Suppressor macrophage (primary cell): ENCODE measurements at regions not wholly inside any gene's neighbourhood (a gene's known extent, or its start where the extent isn't known, plus 50 kb on each side); places are given as distances from the start of the nearest gene placed in this dataset.
"Not testable (repeated sequence)": the region's sequence is repeated elsewhere in the genome, so short reads cannot be mapped to it uniquely, and the experiment has no call there.

Source experiments
- DNase-seq, 4 experiments: peaks; one replicate each; pipeline ENCODE4 v3.0.0-alpha.2; 2020 to 2022

DNA sequence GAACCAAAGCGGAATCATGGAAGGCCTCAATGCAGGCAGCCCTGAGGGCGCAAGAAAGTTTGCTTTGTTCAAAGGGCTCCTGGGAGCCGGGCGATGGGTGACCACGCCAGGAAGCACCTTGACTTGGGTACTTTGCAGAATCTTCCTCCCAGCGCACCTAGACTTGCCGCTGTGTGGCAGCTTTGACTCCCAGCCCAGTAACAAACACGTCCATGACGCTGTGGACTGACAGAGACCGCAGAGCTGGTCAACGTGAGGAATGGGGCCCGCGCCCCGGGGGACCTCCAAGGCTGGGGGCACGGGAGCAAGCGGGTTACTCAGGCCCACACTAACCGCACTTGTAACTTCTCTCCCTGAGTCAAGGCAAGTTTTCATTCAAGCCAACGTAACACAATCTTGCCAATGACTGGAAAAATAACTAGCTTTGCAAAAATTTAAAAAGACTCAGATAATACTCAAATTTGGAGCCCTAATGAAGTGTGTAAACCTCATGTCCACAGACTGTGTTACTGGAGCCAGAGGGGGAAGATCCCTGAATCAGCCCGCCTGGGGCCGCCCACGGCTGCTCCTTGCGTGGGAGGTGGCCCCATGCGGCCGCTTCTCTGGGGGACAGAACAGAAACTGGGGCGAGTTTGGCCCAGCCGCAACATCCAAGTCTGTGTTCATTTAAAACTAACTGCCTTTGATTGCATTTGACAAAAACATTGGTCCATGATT lies 130.8 kb downstream of the DNAJB6 start:
- no peak for DNase-seq

DNA sequence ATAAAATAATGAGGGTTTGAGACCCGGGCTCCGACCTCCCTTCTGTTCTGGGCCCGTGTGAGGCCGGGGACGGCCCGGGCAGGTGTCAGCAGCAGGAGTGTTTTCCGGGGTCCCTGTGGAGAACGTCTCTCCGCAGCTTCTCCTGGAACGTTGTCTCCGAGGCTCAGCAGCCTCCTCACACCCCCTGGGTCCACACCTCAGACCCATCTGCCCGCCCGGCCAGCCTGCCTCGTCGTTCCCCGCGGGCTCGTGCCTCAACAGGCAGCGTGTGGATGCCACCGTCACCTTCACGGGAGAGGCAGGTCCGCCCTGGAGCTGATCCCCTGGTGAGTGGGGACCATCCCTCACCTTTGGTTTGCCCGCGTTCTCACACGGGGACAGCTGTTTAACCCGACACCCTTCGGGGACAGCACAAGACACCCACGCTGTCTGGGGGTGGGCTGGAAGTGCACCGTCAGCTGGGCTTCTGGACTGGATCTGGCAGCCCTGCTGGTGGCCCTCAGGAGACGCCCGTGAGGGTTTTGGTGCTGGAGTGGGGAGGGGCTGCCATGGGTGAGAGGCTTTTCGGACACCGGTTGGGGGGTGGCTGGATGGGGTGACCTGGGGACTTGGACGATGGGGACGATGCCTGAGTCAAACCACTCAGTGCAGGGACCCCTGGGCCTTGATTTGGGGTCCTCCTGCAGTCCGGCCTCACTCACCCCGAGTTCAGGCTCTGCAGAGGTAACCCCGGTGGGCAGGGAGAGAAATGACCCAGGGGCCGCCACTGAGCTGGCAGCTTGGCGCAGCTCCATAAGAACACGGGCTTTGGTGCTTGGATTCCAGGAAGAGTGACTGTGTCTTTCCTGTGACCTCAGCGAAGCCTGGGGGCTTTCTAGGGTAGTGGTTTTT lies 131.7 kb downstream of the DNAJB6 start:
- no peak for DNase-seq

DNA sequence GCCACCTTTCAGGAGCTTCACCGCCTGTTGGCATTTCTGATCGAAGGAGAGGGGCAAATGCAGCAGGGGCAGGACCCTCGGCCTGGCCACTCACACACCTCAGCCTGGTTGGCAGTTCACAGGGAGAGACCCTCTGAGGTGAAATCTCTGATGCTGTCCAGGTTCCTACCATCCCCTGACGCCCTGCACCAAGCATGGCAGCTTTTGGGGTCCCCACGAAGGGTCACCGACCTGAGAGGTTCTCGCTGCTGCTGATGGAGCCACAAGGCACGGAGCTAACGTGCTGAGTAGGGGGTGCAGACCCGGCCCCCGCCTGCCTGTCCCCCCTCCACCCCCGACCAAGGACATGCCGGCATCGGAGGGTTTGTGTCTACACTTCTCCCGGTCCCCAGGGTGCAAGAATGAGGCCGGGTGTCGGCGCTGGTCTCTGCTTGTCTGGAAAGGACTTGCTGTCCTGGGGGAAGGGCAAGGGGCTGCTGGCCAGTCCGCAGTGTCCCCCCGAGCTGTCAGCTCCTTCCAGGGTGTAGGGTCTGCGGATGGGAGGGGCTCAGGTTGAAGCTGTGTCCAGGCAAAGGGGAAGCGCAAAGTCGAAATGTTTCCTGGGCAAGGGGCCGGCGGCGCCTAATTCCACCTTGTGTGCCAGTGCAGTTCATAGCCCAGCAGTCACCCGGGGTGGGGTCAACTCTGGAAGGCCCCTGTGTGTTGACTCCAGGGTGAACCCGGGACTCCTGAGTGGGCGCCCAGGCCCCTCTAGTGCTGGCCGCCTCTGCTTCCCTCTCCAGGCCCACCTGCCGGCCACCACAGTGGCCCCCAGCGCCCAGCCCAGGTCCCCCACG lies 132.6 kb downstream of the DNAJB6 start:
- DNase-seq = no peak

DNA sequence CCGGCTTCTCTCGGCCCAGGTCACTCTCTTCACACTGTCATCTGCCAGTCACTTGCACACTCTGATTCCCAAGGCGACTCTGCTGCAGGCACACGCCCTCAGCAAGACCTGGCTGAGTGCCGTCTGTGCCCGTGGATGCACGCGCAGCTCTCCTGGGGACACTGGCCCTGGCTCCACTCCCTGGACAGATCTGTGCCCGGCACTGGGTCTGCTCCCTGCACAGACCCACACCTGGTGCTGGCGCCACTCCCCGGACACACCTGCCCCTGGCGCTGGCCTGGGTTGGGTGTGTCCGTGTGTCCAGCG lies 133.2 kb downstream of the DNAJB6 start:
- DNase-seq = no peak

DNA sequence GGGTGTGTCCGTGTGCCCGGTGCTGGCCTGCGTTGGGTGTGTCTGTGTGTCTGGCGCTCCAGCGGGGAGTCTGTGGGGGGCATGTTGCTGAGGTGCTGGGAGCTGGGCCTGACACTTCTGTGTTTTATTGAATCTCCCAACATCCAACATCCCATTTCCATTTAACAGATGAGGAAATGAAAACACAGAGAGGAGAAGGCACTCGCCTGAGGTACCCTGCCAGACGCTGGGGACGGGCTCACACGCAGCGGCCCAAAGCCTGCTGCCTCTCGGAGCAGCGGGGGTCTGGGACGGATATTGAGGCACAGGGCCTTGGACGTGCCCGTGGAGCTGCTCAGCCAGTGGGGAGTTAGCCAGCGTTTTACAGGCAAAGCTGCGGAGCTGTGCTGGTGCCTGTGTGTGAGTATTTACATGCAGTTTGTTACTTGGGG lies 133.9 kb downstream of the DNAJB6 start:
- no peak for DNase-seq

DNA sequence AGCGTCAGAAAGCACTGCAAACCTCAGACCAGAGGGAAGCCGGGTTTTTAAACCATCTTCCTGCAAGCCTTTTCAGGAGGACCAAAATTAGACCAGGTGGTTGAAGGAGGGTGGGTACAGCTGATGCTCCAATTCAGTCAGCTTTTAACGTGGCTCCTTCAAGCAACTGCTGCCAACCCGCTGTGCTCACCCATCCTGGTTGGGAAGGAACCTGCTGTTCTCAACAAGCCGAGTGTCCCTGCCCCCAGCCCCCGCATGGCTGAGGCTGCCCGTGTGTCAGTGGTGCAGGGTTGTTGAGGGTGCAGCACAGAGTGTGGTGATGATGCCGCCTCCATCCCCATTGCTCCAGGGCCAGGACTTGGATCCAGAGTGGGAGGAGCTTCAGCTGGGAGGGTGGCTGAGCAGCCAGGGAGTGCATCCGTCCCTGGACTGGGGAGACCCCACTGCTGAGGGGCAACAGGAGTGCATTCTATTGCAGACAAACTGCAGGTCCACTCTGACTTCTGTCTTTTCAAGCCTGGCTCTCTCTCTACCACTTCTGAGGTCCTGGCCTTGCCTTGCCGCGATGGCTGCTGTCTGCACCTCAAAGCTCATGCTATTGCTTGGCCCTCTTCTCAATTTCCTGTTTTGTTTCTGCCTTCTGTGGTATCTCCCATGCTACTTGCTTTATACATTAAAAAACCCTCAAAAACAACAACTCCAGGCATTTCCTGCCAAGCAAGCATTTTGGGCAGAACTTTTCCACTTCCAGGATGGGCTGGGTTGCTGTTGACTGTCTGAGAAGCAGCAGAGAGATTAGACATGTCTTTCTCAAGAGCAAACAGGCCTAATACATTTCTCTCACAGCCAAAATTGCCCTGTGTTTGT lies 134.7 kb downstream of the DNAJB6 start:
- DNase-seq = no peak

DNA sequence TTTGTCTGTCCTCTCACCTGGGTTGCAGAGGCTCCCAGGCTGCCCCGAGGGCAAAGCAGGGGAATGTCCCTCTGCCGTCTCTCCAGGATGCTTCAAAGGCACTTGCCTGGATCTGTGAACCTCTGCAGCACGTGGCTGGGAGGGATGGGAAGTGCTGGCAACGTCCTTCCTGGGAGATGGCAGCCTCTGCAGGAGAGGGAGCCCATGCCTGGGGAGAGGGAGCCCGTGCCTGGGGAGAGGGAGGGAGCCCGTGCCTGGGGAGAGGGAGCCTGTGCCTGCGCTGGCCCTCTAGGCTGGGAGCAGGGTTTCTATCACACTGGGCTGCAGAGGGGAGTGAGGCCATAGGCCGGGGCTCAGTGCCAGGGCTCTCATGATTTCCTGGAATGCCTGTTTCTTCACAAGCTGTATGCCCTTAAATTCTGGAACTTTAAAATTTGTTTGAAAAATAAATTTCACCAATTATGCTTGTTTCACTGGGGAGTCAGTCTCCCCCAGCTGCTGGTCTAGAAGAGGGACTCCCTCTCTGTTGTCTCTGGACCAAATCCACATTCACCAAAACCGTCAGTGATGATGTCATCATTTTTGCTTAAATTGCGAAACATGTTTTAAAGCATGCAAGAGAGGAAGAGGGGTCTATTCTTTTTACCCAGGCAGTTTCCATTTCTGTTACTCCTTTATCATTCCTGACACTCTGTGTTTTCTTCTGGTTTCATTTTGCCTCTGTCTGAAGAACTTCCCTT lies 135.7 kb downstream of the DNAJB6 start:
- DNase-seq = no peak

DNA sequence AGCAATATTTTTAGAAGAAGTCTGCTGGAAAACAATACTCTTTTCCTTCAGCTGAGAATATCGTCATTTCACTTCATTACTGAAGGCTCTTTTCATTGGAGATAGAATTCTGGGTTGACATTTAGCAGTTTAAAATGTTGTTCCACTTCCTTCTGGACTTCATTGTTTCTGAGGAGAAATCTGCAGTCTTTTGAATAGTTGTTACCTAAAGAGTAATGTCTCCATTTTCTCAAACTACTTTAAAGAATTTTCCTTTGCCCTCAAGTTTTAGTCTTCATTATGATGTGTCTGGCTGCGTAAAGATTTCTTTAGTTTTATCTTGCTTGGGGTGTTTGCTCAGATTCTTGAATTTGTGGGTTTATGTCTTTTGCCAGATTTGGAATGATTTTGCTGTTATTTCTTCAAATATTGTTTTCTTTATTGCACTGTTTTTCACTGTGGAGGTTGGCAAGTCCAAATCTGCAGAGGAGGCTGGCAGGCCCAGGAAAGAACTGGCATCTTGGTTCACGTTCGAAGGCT lies 136.3 kb downstream of the DNAJB6 start:
- DNase-seq = no peak

DNA sequence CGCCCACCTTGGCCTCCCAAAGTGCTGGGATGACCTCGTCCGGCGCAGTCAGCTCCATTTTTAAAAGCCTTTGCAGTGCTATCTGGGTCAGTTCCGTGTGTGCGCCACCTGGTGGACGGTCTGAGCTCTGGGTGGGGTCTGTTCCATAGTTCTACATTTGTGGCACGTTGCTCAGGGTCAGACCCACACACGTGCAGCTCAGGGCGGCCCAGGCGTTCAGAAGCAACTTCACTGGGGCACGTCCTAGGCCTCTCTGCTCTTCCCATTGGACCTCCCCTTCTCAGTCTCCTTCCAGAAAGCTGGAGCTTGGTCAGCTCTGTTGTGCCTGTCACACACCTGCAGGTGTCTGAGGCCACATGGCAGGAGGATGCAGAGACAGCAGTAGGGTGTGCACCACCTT lies 137.9 kb downstream of the DNAJB6 start:
- peak in 3 of 4 experiments; percentile 3 to 45 (median 24) for DNase-seq

DNA sequence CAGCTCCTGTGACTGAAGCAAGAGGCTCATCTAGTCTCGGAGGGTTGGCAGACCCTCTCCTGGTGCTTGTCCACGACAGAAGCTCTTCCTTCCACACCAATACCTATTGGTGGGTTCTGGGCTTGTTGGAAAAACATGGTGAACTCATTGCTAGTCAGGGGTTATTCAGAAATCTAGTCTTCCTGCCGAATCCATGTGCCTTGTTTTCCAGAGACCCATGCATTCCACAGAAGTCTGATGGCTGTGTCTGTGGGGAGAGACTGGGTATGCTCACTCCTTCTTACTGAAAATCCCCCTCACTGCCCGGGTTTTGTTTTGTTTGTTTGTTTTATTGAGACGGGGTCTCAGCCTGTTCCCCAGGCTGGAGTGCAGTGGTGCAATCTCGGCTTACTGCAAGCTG lies 138.3 kb downstream of the DNAJB6 start:
- DNase-seq = no peak

DNA sequence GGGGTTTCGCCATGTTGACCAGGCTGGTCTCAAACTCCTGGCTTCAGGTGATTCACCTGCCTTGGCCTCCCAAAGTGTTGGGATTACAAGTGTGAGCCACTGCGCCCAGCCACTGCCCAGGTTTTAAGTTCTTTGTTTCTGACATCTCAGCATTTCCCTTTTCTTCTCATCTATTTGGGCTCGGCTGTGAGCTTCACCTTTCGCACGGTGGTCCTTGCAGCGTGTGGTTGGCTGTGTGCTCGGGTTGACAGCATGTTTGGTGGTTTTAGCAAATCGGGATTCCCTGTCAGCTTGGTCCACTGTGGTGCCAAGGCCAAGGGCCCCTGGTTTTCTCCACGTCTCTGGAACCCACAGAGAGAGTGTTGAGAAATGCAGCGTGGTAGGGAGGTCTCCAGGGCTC lies 138.8 kb downstream of the DNAJB6 start:
- DNase-seq = no peak

DNA sequence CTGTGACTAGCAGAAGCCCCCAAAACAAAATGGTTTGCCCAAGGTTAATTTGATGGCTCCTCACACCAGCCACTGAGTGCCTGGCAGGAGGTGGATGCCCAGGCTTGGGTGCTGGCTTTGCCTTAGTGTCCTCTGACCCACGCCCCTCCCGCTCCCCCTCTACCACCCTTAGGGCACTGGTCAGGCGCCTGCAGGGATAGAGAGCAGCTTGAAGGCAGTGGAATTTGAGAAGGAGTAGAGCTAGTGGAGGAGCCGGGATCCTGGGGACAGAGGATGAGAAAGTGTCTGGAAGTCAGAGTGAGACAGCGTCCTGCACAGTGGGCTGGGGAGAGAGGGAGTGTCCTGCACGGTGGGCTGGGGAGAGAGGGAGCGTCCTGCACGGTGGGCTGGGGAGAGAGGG lies 139.4 kb downstream of the DNAJB6 start:
- DNase-seq = no peak

DNA sequence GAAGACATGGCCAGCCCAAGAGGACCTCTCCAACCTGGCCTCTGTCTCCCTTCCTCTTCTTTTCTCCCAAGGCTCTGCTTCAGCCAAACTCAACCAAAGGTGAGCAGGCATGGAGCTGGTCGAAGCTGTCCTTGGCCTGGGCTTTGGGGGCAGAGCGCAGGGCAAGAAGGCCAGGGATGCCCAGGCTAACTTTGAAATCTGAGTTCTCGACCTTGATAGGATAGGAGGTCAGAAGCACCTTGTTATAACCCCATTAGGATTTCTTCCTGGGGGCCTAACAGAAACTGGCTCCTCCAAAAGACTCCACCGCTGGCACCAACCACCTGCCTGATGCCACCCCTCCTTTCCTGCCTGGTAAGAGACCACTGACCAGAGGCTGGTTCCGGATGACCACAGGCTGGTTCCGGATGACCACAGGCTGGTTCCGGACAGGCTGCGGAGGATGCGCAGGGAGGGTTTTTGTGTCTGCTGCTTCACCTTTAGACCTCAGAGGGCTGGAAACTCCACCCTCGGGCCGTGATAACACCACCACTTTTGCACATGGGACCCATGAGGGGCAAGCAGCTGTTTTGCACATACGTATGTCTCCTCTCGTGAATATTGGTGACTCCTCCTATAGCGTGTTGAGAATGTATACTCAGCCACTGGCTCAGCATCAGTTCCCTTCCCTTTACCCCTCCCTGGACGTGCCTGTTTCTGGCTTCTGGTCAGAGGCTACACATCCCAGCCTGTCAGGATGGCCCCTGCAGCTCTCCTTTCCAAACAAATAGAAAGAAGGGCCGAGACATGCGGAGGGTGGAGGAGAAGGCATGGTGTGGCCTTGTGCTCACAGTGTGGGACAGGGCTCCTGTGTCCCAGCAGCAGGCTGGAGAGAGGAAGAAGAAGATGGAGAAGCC lies 140.1 kb downstream of the DNAJB6 start:
- DNase-seq = no peak

DNA sequence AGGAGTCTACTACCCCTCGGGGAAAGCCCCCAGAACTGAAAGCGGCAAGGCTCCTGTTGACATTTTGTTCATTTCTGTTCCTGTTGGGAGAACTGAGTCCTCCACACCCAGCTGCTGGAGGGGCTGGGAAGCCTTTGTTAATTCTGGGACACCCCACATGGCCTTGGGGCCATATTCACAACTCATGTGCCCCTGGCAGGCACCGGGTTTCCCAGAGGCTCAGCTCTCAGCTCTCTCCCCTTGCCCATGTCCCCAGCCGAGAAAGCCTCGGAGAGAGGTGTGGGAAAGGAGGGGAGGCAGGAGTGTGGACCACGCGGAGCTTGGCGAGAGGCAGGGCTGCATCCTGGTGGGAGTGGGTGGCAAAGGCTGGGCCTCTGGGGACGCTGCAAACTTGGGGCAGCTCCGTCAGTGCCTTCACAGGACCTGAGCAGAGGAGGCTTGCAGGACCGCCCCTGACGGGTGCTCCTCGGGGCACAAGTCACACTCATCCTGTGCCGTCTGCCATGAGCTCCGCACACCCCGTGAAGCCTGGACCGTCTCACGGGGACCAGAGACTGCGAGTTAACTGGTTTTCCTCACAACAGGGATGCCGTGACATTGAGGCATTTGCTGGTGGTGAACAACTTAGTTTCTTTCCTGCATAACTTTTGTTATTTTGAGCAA lies 140.9 kb downstream of the DNAJB6 start:
- no peak for DNase-seq

DNA sequence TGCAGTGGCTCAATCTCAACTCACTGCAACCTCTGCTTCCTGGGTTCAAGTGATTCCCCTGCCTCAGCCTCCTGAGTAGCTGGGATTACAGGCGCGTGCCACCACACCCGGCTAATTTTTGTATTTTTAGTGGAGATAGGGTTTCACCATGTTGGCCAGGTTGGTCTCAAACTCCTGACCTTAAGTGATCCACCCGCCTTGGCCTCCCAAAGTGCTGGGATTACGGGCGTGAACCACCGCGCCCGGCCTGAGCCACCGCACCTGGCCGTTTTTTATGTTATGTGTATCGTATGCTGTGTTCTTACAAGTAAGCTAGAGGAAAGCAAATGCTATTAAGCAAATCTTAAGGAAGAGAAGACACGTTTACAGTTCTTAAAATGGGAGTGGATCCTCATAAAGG lies 141.8 kb downstream of the DNAJB6 start:
- DNase-seq = not testable (repeated sequence)

DNA sequence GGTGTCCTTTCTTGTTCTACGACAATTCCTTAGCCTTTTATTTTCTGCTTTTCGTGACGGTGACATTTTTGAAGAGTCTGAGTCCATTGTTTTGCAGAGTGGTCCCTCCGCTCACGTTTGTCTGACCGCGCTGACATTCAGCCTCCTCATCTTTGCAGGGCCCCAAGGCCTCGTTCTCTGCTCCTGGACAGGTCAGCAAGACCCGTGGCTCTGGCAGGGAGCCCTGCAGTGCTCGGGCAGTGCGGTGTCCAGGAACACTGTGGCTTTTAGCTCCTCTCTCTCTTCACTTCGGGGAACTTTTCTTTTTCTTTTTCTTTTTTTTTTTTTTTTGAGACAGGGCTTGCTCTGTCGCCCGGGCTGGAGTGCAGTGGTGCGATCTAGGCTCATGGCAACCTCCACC lies 142.5 kb downstream of the DNAJB6 start:
- no peak for DNase-seq

DNA sequence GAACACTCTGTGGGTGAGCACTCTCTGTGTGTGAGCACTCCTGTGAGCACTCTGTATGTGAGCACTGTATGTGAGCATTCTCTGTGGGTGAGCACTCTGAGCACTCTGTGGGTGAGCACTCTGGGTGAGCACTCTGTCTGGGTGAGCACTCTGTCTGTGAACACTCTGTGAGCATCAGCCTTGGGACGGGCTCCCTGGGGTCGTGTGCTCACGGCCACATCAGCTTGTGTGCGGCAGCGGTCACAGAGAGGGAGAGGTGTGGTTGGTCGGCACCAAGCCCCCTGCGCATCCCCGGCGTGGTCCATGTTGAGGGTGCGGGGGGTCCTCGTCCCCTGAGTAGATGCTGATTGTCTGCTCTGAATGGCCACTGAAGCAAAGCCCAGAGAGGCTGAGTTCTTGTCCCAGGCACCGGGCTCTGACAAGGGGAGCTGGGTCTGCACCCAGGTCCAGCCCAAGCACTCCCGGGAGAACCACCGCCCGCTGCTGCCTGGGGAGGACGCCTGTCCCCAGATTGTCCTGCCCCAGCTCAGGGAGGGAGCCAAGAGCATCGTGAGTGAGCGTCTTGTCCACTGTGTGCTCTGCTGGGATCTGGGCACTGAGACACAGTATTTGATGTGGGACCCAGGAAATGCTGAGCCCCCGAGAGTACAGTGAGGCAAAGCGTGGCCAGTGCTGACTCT lies 143.7 kb downstream of the DNAJB6 start:
- no peak for DNase-seq

DNA sequence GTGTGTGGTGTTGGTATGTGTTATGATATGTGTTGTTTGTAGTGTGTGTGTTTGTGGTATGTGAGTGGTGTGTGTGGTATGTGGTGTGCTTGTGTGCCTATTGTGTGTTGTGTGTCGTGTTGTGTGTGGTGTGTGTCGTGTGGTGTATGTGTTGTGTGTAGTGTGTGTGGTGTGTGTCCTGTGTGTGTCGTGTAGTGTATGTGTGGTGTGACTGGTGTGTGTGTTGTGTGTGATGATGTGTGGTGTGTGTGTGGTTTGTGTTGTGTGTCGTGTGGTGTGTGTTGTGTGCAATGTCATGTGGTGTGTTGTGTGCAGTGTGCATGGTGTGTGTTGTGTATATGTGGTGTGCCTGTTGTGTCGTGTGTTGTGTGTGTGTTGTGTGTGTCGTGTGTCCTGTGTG lies 144.6 kb downstream of the DNAJB6 start:
- no peak for DNase-seq

DNA sequence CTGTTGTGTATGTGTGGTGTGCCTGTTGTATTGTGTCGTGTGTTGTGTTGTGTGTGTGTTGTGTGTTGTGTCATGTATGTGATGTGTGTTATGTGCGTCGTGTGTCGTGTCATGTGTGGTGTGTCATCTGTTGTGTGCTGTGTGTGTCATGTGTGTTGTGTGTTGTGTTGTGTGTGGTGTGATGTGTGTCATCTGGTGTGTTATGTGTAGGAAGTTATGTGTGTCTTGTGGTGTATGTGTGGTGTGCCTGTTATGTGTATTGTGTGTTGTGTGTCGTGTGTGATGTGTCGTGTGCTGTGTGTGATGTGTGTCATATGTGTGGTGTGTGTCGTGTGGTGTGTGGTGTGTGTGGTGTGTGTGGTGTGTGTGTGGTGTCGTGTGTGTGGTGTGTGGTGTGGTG lies 145.2 kb downstream of the DNAJB6 start:
- no peak for DNase-seq
